Medulla oblongata (tissue), 1 donor: ENCODE measurements at regions not wholly inside any gene's neighbourhood (a gene's known extent, or its start where the extent isn't known, plus 50 kb on each side); places are given as distances from the start of the nearest gene placed in this dataset.

ENCODE experiments used
- DNase-seq: peaks from one replicate; pipeline ENCODE4 v3.0.0-alpha.2; 2015; ENCODE audit errors: extremely low spot score

- DNase-seq: peak; percentile 16
Measured at GRCh38 chr18:24986666-24987302, 365.2 kb downstream of the ZNF521 start.

GRCh38 chr18:24987303-24988252 is 364.4 kb downstream of the ZNF521 start:
- peak; percentile 17 for DNase-seq

- DNase-seq: no peak
Measured at GRCh38 chr18:24988253-24988840, 363.6 kb downstream of the ZNF521 start.

- no peak for DNase-seq
Measured at GRCh38 chr18:24989760-24990593, 362.0 kb downstream of the ZNF521 start.

GRCh38 chr18:24990671-24991134 is 361.3 kb downstream of the ZNF521 start:
- no peak for DNase-seq

- no peak for DNase-seq
Measured at GRCh38 chr18:24991141-24992060, 360.6 kb downstream of the ZNF521 start.

- no peak for DNase-seq
Measured at GRCh38 chr18:24992491-24992890, 359.5 kb downstream of the ZNF521 start.

GRCh38 chr18:24993628-24994027 is 358.3 kb downstream of the ZNF521 start:
- DNase-seq: no peak

GRCh38 chr18:24995056-24995455 is 356.9 kb downstream of the ZNF521 start:
- no peak for DNase-seq

GRCh38 chr18:24995755-24996154 is 356.2 kb downstream of the ZNF521 start:
- no peak for DNase-seq

GRCh38 chr18:24999650-25000267 is 352.2 kb downstream of the ZNF521 start:
- DNase-seq: no peak

- DNase-seq: no peak
Measured at GRCh38 chr18:25001803-25002202, 350.2 kb downstream of the ZNF521 start.

- no peak for DNase-seq
Measured at GRCh38 chr18:25005541-25006403, 346.2 kb downstream of the ZNF521 start.

GRCh38 chr18:25010623-25011374 is 341.2 kb downstream of the ZNF521 start:
- no peak for DNase-seq
